Neural cell (in vitro differentiated cells): ENCODE measurements at regions not wholly inside any gene's neighbourhood (a gene's known extent, or its start where the extent isn't known, plus 50 kb on each side); places are given as distances from the start of the nearest gene placed in this dataset.

ENCODE experiments used
- EZH2 ChIP-seq: fragments of 200-600, 300-800 bp; shearing (Covaris generic), sonication (generic); IDR thresholded peaks from 2 replicates; pipeline ENCODE4 v1.6.1; 2014; ENCODE audit warnings: antibody characterized with exemption, low read length, borderline replicate concordance, mild to moderate bottlenecking; ENCODE audit not compliant: insufficient read depth, poor library complexity, severe bottlenecking
- MXI1 ChIP-seq: fragments of 450-650 bp; conservative IDR thresholded peaks from 2 replicates; pipeline ENCODE4 v1.6.1; 2014; ENCODE audit warnings: antibody characterized with exemption, mild to moderate bottlenecking; ENCODE audit not compliant: poor library complexity, severe bottlenecking
- POLR2AphosphoS5 ChIP-seq: IDR thresholded peaks from 2 replicates; pipeline ENCODE4 v1.6.1; 2012
- RAD21 ChIP-seq: fragments of 450-650 bp; conservative IDR thresholded peaks from 2 replicates; pipeline ENCODE4 v1.6.1; 2014; ENCODE audit warnings: antibody characterized with exemption, mild to moderate bottlenecking, moderate library complexity
- REST ChIP-seq: IDR thresholded peaks from 2 replicates; pipeline ENCODE4 v1.6.1; 2012; ENCODE audit warnings: borderline replicate concordance
- SMC3 ChIP-seq: fragments of 450-650 bp; conservative IDR thresholded peaks from 2 replicates; pipeline ENCODE4 v1.6.1; 2014; ENCODE audit warnings: antibody characterized with exemption, mild to moderate bottlenecking, moderate library complexity; ENCODE audit not compliant: poor library complexity
- TAF1 ChIP-seq: IDR thresholded peaks from 2 replicates; pipeline ENCODE4 v1.6.1; 2012; ENCODE audit warnings: low read depth
- TF ChIP-seq, protein P1 (sequence below): fragments of 450-650 bp; IDR thresholded peaks from 2 replicates; pipeline ENCODE4 v1.5.1; 2014; ENCODE audit warnings: antibody characterized with exemption, mild to moderate bottlenecking, moderate library complexity; ENCODE audit not compliant: poor library complexity, severe bottlenecking

GRCh38 chr4:79495447-79495846, 87.4 kb upstream of the GK2 start:
- TF ChIP-seq, protein P1, sequence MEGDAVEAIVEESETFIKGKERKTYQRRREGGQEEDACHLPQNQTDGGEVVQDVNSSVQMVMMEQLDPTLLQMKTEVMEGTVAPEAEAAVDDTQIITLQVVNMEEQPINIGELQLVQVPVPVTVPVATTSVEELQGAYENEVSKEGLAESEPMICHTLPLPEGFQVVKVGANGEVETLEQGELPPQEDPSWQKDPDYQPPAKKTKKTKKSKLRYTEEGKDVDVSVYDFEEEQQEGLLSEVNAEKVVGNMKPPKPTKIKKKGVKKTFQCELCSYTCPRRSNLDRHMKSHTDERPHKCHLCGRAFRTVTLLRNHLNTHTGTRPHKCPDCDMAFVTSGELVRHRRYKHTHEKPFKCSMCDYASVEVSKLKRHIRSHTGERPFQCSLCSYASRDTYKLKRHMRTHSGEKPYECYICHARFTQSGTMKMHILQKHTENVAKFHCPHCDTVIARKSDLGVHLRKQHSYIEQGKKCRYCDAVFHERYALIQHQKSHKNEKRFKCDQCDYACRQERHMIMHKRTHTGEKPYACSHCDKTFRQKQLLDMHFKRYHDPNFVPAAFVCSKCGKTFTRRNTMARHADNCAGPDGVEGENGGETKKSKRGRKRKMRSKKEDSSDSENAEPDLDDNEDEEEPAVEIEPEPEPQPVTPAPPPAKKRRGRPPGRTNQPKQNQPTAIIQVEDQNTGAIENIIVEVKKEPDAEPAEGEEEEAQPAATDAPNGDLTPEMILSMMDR, result no peak
- TF ChIP-seq SMC3 (no peak), EZH2 (no peak), RAD21 (no peak), POLR2AphosphoS5 (no peak), REST (no peak), MXI1 (no peak), TAF1 (no peak)
